OCI-LY3 (cell line): ENCODE measurements at regions not wholly inside any gene's neighbourhood (a gene's known extent, or its start where the extent isn't known, plus 50 kb on each side); places are given as distances from the start of the nearest gene placed in this dataset.

Source experiments
- CTCF ChIP-seq: fragments of 200-600, 300-600 bp; sonication (generic); IDR thresholded peaks from 2 replicates; pipeline ENCODE4 v1.5.1; 2014; ENCODE audit warnings: antibody characterized with exemption, low read length, low read depth
- EZH2phosphoT487 ChIP-seq: fragments of 200-600 bp; shearing (Covaris generic); IDR thresholded peaks from 2 replicates; pipeline ENCODE4 v1.6.1; 2018; ENCODE audit warnings: antibody characterized with exemption, mixed run types, low read depth

- TF ChIP-seq CTCF, result no peak
- TF ChIP-seq EZH2phosphoT487, result no peak
These were observed 56.8 kb upstream of the SPAG16 start for GRCh38 chr2:213227458-213227857.
